Mesodermal cell (in vitro differentiated cells): ENCODE measurements at regions not wholly inside any gene's neighbourhood (a gene's known extent, or its start where the extent isn't known, plus 50 kb on each side); places are given as distances from the start of the nearest gene placed in this dataset.
A peak's percentile ranks its signal among the peaks of the same experiment; 100 is the strongest.

Source experiments
- H3K27ac ChIP-seq: 2 replicates; pipeline ENCODE4 v1.7.0; 2013; ENCODE audit warnings: mild to moderate bottlenecking, low read depth, low read length, moderate library complexity; ENCODE audit not compliant: severe bottlenecking
- H3K36me3 ChIP-seq: 2 replicates; pipeline ENCODE4 v1.7.1; 2013; ENCODE audit warnings: mild to moderate bottlenecking, low read length, moderate library complexity; ENCODE audit not compliant: control insufficient read depth, insufficient read depth
- H3K4me1 ChIP-seq: one replicate; pipeline ENCODE4 v1.7.1; 2013; ENCODE audit warnings: mild to moderate bottlenecking, low read length; ENCODE audit not compliant: insufficient read depth, control insufficient read depth, poor library complexity, severe bottlenecking
- H3K4me3 ChIP-seq: 2 replicates; pipeline ENCODE4 v1.7.0; 2013; ENCODE audit warnings: low read length, control low read depth, mild to moderate bottlenecking; ENCODE audit not compliant: insufficient read depth, poor library complexity, severe bottlenecking; ENCODE audit errors: extremely low read depth
- H3K9me3 ChIP-seq: 2 replicates; pipeline ENCODE4 v1.7.1; 2013; ENCODE audit warnings: mild to moderate bottlenecking, low read length, moderate library complexity; ENCODE audit not compliant: control insufficient read depth
- WGBS, 2 experiments: methylation state at CpG; one replicate each; pipeline ENCODE4 v1.1.5; 2013; ENCODE audit warnings: missing lambda C conversion rate in 2 of 2; ENCODE audit not compliant: insufficient coverage in 2 of 2; 5-methylcytosine and 5-hydroxymethylcytosine counted together

- H3K36me3 ChIP-seq, result no peaks in the 10 kb centered on the region
- WGBS, 2 experiments, result 17 to 32% methylated on average over 3 of the region's 4 CpGs
- H3K9me3 ChIP-seq, result no peaks in the 10 kb centered on the region
- H3K4me1 ChIP-seq, result peaks cover 38% of the 10 kb centered on the region
- H3K4me3 ChIP-seq, result no peak overlapping the region
- H3K27ac ChIP-seq, result peak overlapping the region; percentile 60
These were observed 58.2 kb upstream of the FLRT2 start for GRCh38 chr14:85471744-85472143.

GRCh38 chr14:85474431-85474830 lies 55.5 kb upstream of the FLRT2 start:
- Histone ChIP-seq H3K9me3 (no peaks in the 10 kb centered on the region), H3K36me3 (no peaks in the 10 kb centered on the region), H3K4me3 (no peak overlapping the region), H3K4me1 (peaks cover 35% of the 10 kb centered on the region), H3K27ac (no peak overlapping the region)
- no CpG with 5 or more reads among the region's 2 CpGs for WGBS, 2 experiments

DNA sequence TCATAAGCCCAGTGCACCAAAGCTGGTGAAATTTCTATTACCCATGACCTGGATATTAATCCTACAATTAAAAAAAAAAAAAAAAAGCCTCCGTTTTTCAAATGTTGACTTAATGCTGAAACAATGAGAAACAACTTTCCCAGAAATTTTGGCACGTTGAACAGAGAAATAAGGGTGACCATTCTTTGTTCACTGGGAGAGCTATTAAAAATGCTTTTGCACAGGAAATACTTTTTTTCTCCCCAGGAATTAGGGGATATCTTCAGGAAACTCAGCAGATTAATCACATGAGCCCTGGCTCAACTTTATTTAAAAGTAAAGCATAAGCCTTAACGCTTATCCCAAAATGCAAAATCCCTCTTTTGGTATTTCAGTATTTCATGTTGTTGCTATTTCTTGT lies 54.8 kb upstream of the FLRT2 start:
- no peaks in the 10 kb centered on the region for H3K9me3 ChIP-seq
- WGBS, 2 experiments, result 80 to 100% methylated on average over 1 of the region's 3 CpGs
- peaks cover 38% of the 10 kb centered on the region for H3K4me1 ChIP-seq
- H3K4me3 ChIP-seq, result no peak overlapping the region
- no peaks in the 10 kb centered on the region for H3K36me3 ChIP-seq
- no peak overlapping the region for H3K27ac ChIP-seq

- Histone ChIP-seq H3K4me1 (peaks cover 12% of the 10 kb centered on the region), H3K4me3 (no peak overlapping the region), H3K36me3 (no peaks in the 10 kb centered on the region), H3K27ac (no peak overlapping the region), H3K9me3 (no peaks in the 10 kb centered on the region)
- WGBS, 2 experiments, result 79 to 89% methylated on average over 3 of the region's 3 CpGs
These were observed 50.6 kb upstream of the FLRT2 start for GRCh38 chr14:85479306-85479705.

- H3K36me3 ChIP-seq, result no peaks in the 10 kb centered on the region
- peaks cover 12% of the 10 kb centered on the region for H3K4me1 ChIP-seq
- no peaks in the 10 kb centered on the region for H3K9me3 ChIP-seq
- no peak overlapping the region for H3K4me3 ChIP-seq
- no peak overlapping the region for H3K27ac ChIP-seq
- WGBS, 2 experiments, result 100% methylated on average over 2 of the region's 2 CpGs; no CpG with 5 or more reads in 1 of the 2 experiments
These were observed 50.2 kb upstream of the FLRT2 start for GRCh38 chr14:85479771-85480170.
